Keratinocyte (primary cell): ENCODE measurements at regions not wholly inside any gene's neighbourhood (a gene's known extent, or its start where the extent isn't known, plus 50 kb on each side); places are given as distances from the start of the nearest gene placed in this dataset.

Experiments
- CTCF ChIP-seq, 3 experiments: IDR thresholded peaks in 1 of 3; conservative IDR thresholded peaks in 1 of 3; optimal IDR thresholded peaks in 1 of 3; 2 replicates in 2 of 3; 3 replicates in 1 of 3; pipeline versions ENCODE3 to v1.5.1; 2011; ENCODE audit warnings: low read length in 3 of 3, mild to moderate bottlenecking in 3 of 3, moderate library complexity in 2 of 3, control low read depth in 1 of 3, inconsistent platforms in 1 of 3; ENCODE audit not compliant: insufficient read depth in 2 of 3; ENCODE audit errors: extremely low read depth in 1 of 3
- EZH2 ChIP-seq: IDR thresholded peaks from one replicate; pipeline ENCODE4 v1.6.1; 2012; ENCODE audit warnings: inconsistent platforms, mild to moderate bottlenecking, low read length, moderate library complexity

GRCh38 chr4:122229857-122230256 lies 77.7 kb downstream of the BLTP1 start:
- no peak for TF ChIP-seq CTCF (optimal IDR thresholded peaks at IDR 0.05 in 1 of 3, IDR thresholded peaks at IDR 0.05 in 1 of 3, conservative IDR thresholded peaks at IDR 0.05 in 1 of 3; ENCODE audit: extremely low read depth in 1 of 3, insufficient read depth in 2 of 3, low read length in 3 of 3)
- TF ChIP-seq EZH2, result no peak
